Loucy (cell line): ENCODE measurements at regions not wholly inside any gene's neighbourhood (a gene's known extent, or its start where the extent isn't known, plus 50 kb on each side); places are given as distances from the start of the nearest gene placed in this dataset.
"Not testable (repeated sequence)": the region's sequence is repeated elsewhere in the genome, so short reads cannot be mapped to it uniquely, and the experiment has no call there.

Source experiments
- H2AFZ ChIP-seq: fragments of 200-600 bp; sonication (generic); 2 replicates; pipeline ENCODE4 v1.6.0; 2016; ENCODE audit warnings: antibody characterized with exemption, mild to moderate bottlenecking, low read length, moderate library complexity
- H3F3A ChIP-seq: fragments of 200-600 bp; 2 replicates; pipeline ENCODE4 v1.6.0; 2016; ENCODE audit warnings: antibody characterized with exemption, low read depth, mild to moderate bottlenecking
- H3K27me3 ChIP-seq: fragments of 200-600 bp; sonication (generic); 2 replicates; pipeline ENCODE4 v1.6.1; 2014; ENCODE audit warnings: low read length, mild to moderate bottlenecking; ENCODE audit not compliant: insufficient read depth, poor library complexity, severe bottlenecking
- H3K36me3 ChIP-seq: fragments of 200-600 bp; sonication (generic); 2 replicates; pipeline ENCODE4 v1.6.1; 2016; ENCODE audit warnings: low read length; ENCODE audit not compliant: insufficient read depth
- H3K4me1 ChIP-seq: fragments of 200-600 bp; sonication (generic); 2 replicates; pipeline ENCODE4 v1.5.1; 2014; ENCODE audit warnings: low read length, mild to moderate bottlenecking; ENCODE audit not compliant: insufficient read depth, poor library complexity, severe bottlenecking
- H3K4me2 ChIP-seq: fragments of 200-600 bp; sonication (generic); 2 replicates; pipeline ENCODE4 v1.6.0; 2014; ENCODE audit warnings: antibody characterized with exemption, low read length, low read depth, mild to moderate bottlenecking; ENCODE audit not compliant: poor library complexity, severe bottlenecking
- H3K4me3 ChIP-seq: fragments of 200-600 bp; sonication (generic); 2 replicates; pipeline ENCODE4 v1.5.1; 2014; ENCODE audit warnings: low read length, mild to moderate bottlenecking, mixed read lengths; ENCODE audit not compliant: poor library complexity, severe bottlenecking
- H3K79me2 ChIP-seq: fragments of 200-600 bp; sonication (generic); 2 replicates; pipeline ENCODE4 v1.6.1; 2014; ENCODE audit warnings: low read length; ENCODE audit not compliant: insufficient read depth
- H3K9ac ChIP-seq: fragments of 200-600 bp; sonication (generic); 2 replicates; pipeline ENCODE4 v1.6.0; 2014; ENCODE audit warnings: mild to moderate bottlenecking, low read depth, low read length, moderate library complexity; ENCODE audit not compliant: poor library complexity, severe bottlenecking
- H3K9me2 ChIP-seq: fragments of 200-600 bp; sonication (generic); replicated peaks from 2 replicates; pipeline ENCODE4 v1.6.1; 2016; ENCODE audit warnings: low read depth, low read length, mixed read lengths
- H3K9me3 ChIP-seq: fragments of 200-600 bp; sonication (generic); 2 replicates; pipeline ENCODE4 v1.6.1; 2014; ENCODE audit warnings: mild to moderate bottlenecking, antibody characterized with exemption, low read length, low read depth; ENCODE audit not compliant: insufficient read depth
- H4K20me1 ChIP-seq: fragments of 200-600 bp; sonication (generic); 2 replicates; pipeline ENCODE4 v1.6.0; 2014; ENCODE audit warnings: antibody characterized with exemption, low read length, mild to moderate bottlenecking; ENCODE audit not compliant: insufficient read depth, poor library complexity, severe bottlenecking
- EZH2phosphoT487 ChIP-seq: fragments of 200-600 bp; IDR thresholded peaks from 2 replicates; pipeline ENCODE4 v1.6.1; 2018; ENCODE audit warnings: antibody characterized with exemption, mild to moderate bottlenecking, moderate library complexity, borderline replicate concordance
- TF ChIP-seq, protein P1 (sequence below): fragments of 200-600 bp; sonication (generic); conservative IDR thresholded peaks from 2 replicates; pipeline ENCODE4 v1.5.1; 2014; ENCODE audit warnings: mild to moderate bottlenecking, antibody characterized with exemption, low read length

DNA sequence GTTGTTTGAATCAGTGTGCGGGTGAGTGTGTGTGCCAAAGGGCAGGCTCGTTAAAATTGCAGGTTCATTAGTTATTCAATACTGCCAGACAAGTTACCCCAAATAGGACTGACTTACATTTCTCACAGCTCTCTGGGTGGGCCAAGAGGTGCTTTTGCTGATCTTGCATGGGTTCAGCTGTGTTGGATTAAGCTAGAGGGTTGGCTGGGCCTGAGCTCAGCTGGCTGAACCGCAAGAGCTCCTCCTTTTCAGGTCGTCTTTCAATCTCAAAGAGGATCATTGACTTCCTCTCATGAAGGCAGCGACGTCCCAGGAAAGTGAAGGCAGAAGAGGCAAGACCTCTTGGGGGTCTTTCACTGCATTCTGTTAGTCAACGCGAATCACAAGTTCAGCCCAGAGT is 343.3 kb upstream of the FRG1 start:
- H3K79me2 ChIP-seq = no peaks in the 10 kb centered on the region
- H2AFZ ChIP-seq = no peak overlapping the region
- H3K4me3 ChIP-seq = no peak overlapping the region
- no peak overlapping the region for H3K9ac ChIP-seq
- H3K4me2 ChIP-seq = no peak overlapping the region
- no peaks in the 10 kb centered on the region for H3K9me2 ChIP-seq
- H3K27me3 ChIP-seq = no peaks in the 10 kb centered on the region
- no peaks in the 10 kb centered on the region for H3K9me3 ChIP-seq
- no peaks in the 10 kb centered on the region for H3F3A ChIP-seq
- no peaks in the 10 kb centered on the region for H3K36me3 ChIP-seq
- H3K4me1 ChIP-seq = no peaks in the 10 kb centered on the region
- no peaks in the 10 kb centered on the region for H4K20me1 ChIP-seq
- TF ChIP-seq, protein P1, sequence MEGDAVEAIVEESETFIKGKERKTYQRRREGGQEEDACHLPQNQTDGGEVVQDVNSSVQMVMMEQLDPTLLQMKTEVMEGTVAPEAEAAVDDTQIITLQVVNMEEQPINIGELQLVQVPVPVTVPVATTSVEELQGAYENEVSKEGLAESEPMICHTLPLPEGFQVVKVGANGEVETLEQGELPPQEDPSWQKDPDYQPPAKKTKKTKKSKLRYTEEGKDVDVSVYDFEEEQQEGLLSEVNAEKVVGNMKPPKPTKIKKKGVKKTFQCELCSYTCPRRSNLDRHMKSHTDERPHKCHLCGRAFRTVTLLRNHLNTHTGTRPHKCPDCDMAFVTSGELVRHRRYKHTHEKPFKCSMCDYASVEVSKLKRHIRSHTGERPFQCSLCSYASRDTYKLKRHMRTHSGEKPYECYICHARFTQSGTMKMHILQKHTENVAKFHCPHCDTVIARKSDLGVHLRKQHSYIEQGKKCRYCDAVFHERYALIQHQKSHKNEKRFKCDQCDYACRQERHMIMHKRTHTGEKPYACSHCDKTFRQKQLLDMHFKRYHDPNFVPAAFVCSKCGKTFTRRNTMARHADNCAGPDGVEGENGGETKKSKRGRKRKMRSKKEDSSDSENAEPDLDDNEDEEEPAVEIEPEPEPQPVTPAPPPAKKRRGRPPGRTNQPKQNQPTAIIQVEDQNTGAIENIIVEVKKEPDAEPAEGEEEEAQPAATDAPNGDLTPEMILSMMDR = no peak
- no peak for TF ChIP-seq EZH2phosphoT487

DNA sequence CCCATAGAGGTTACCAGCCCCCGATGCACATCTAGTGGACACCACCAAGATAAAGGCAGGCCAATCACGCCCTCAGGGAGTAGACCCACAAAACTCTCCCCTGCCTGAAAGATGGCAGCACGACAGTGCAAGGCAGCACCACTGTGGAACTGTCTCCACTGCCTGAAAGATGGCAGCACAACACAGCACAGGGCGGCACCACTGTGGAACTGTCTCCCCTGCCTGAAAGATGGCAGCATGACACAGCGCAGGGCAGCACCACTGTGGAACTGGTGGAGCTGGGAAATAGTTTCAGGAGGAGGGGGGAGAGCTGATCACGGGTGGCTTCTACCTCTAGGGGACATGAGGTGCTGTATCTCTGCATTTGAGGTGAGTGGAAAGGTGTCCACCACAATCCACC is 340.4 kb upstream of the FRG1 start:
- Histone ChIP-seq H3K9me2 (no peaks in the 10 kb centered on the region), H3K9me3 (no peaks in the 10 kb centered on the region), H3F3A (no peaks in the 10 kb centered on the region), H3K4me3 (no peak overlapping the region), H3K36me3 (no peaks in the 10 kb centered on the region), H2AFZ (no peak overlapping the region), H3K27me3 (no peaks in the 10 kb centered on the region), H4K20me1 (no peaks in the 10 kb centered on the region), H3K79me2 (no peaks in the 10 kb centered on the region), H3K4me2 (no peak overlapping the region), H3K4me1 (no peaks in the 10 kb centered on the region), H3K9ac (no peak overlapping the region)
- TF ChIP-seq, protein P1 = no peak; the same call in 1 of the 2 replicates
- no peak for TF ChIP-seq EZH2phosphoT487

DNA sequence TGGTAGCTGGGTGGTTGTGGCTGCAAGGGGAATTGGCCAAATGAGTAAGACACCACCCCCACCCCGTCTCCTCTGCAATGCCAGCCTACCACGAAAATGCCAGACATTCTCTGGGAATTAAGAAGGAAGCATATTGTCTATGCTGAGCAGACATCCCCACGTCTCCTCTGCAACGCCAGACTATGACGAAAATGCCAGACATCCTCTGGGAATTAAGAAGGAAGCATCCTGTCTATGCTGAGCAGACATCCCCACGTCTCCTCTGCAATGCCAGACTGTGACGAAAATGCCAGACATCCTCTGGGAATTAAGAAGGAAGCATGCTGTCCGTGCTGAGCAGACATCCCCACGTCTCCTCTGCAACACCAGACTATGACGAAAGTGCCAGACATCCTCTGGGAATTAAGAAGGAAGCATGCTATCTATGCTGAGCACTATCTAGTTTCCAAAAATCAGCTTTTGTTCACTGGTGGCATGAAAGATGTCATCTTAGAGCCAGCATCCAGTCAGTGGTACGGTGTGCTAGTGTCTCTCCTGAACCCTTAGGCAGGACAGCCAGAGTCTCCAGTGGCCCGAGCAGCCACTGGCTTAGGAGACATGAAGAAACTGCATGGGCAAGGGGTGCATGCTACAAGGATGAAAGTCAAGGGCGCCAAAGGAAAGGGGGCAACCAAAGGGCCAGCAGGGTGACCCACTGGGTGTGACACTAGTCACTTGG is 339.8 kb upstream of the FRG1 start:
- Histone ChIP-seq H3K4me3 (no peak overlapping the region), H3K79me2 (no peaks in the 10 kb centered on the region), H2AFZ (no peak overlapping the region), H3K9me3 (no peaks in the 10 kb centered on the region), H3K4me1 (no peaks in the 10 kb centered on the region), H3K27me3 (no peaks in the 10 kb centered on the region), H3K4me2 (no peak overlapping the region), H3K36me3 (no peaks in the 10 kb centered on the region), H3K9me2 (no peaks in the 10 kb centered on the region), H3F3A (no peaks in the 10 kb centered on the region), H3K9ac (no peak overlapping the region), H4K20me1 (no peaks in the 10 kb centered on the region)
- TF ChIP-seq, protein P1 = no peak
- TF ChIP-seq EZH2phosphoT487 = no peak

DNA sequence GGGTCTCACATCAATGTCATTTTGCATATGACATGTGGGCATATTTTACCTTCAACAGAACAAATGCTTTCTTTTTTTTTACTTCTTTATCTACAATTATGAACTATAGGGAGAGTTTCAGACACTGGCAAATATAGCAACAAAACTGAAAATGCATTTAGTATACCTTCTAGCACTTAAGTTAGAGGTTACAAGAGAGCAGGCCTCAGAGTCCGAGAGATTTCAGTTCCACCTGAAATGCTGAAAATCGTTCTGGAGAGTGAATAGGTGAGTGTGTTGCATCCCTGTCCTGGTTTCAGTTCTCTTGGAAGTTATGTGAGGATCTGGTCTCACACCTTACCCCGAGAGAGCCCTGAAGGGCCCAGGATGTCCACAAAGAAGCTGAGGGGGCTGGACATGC is 337.8 kb upstream of the FRG1 start:
- not testable (repeated sequence) for H4K20me1 ChIP-seq, H3F3A ChIP-seq, H3K9me3 ChIP-seq, H3K79me2 ChIP-seq, H3K4me2 ChIP-seq, H2AFZ ChIP-seq, H3K9ac ChIP-seq, H3K4me1 ChIP-seq, H3K4me3 ChIP-seq, H3K36me3 ChIP-seq, H3K9me2 ChIP-seq, H3K27me3 ChIP-seq

DNA sequence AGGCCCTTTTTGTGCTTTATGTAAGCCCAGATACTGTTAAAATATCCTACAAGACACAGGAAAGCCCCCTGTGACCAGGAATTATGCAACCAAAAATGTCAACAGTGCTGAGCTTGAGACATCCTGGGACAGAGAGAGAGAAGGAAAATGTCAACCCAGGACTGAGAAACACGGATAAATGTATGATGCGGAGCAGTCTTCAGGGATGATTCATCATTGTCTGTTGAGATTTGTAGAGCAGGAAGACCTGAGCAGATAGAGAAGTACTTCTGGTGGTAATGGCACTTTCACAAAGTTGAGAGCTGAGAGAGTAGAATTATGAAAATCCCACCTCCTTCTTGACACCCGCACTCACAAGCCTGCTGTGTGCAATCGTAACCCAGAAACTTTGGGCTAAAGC is 330.1 kb upstream of the FRG1 start:
- not testable (repeated sequence) for H2AFZ ChIP-seq, H3K4me3 ChIP-seq, H3K9me2 ChIP-seq, H3K79me2 ChIP-seq, H3K36me3 ChIP-seq, H3K9ac ChIP-seq, H3F3A ChIP-seq, H3K9me3 ChIP-seq, H4K20me1 ChIP-seq, H3K4me1 ChIP-seq, H3K4me2 ChIP-seq, H3K27me3 ChIP-seq
